Right lobe of liver (tissue), 6 donors: ENCODE measurements at regions not wholly inside any gene's neighbourhood (a gene's known extent, or its start where the extent isn't known, plus 50 kb on each side); places are given as distances from the start of the nearest gene placed in this dataset.

ENCODE experiments used
- ATAC-seq, 4 donors: fragments of 200-7000 bp; cut with Tn5 transposase; one replicate each; pipeline ENCODE4 v1.9.1; 2020; ENCODE audit warnings: mild to moderate bottlenecking in 4 of 4, moderate library complexity in 4 of 4
- DNase-seq, 3 donors: peaks; one replicate each; pipeline ENCODE4 v3.0.0-alpha.2; 2020
- H3K27ac ChIP-seq, 3 donors: fragments of 200-600 bp; one replicate each; pipeline ENCODE4 v1.8.0; 2022
- H3K27me3 ChIP-seq, 2 donors: fragments of 200-600 bp; one replicate each; pipeline ENCODE4 v1.8.0; 2022
- H3K36me3 ChIP-seq, 4 donors: fragments of 200-600 bp; sonication (generic) in 1 of 4; one replicate each; pipeline versions ENCODE4 v1.5.1 to v1.8.0; 2017 to 2022; ENCODE audit warnings: control low read depth in 1 of 4
- H3K4me1 ChIP-seq, 4 donors: fragments of 200-600 bp; sonication (generic) in 1 of 4; one replicate each; pipeline versions ENCODE4 v1.5.1 to v1.8.0; 2017 to 2022; ENCODE audit warnings: control low read depth in 1 of 4
- H3K4me3 ChIP-seq, 3 donors: fragments of 200-600 bp; one replicate each; pipeline ENCODE4 v1.8.0; 2022
- H3K9me3 ChIP-seq, 4 donors: fragments of 200-600 bp; sonication (generic) in 1 of 4; one replicate each; pipeline versions ENCODE4 v1.5.1 to v1.8.0; 2017 to 2022; ENCODE audit warnings: control low read depth in 1 of 4
- CTCF ChIP-seq, 4 donors: fragments of 200-600 bp in 3 of 4; fragments of 450-650 bp in 1 of 4; IDR thresholded peaks; one replicate each; pipeline versions ENCODE4 v1.5.1 to v1.8.0; 2016 to 2022; ENCODE audit warnings: antibody characterized with exemption in 4 of 4, mild to moderate bottlenecking in 2 of 4
- POLR2A ChIP-seq: fragments of 450-650 bp; IDR thresholded peaks from one replicate; pipeline ENCODE4 v1.6.1; 2017; ENCODE audit warnings: antibody characterized with exemption, mild to moderate bottlenecking
- WGBS: methylation state at CpG from one replicate; pipeline ENCODE4 v1.1.6; 2018; ENCODE audit warnings: low coverage, low lambda C conversion rate; ENCODE audit not compliant: insufficient coverage; ENCODE audit errors: missing lambda C conversion rate; 5-methylcytosine and 5-hydroxymethylcytosine counted together
- intact Hi-C, 2 donors: fragments of 100-400 bp; cut with DNase I; formaldehyde crosslinking; loops; one replicate each; pipeline versions ENCODE4 v1.11.2 to v1.14.1; 2022
- donor health status: DM: no; HTN: yes; CAD: no.
- donor health status: DM: no; HTN: no; CAD: no.
- donor health status: DM: no; HTN: no; CAD: no.
- donor health status: DM: no; HTN: yes; CAD: no.
- donor health status: DM: no; HTN: yes; CAD: no.

- intact Hi-C loops = no loop called here
- H3K4me3 ChIP-seq = no peak overlapping the region
- H3K36me3 ChIP-seq = no peaks in the 10 kb centered on the region
- H3K4me1 ChIP-seq = no peaks in the 10 kb centered on the region
- WGBS = 72% methylated on average over 6 of the region's 7 CpGs
- no peak for DNase-seq
- H3K27ac ChIP-seq = no peak overlapping the region
- ATAC-seq = no peak
- no peaks in the 10 kb centered on the region for H3K9me3 ChIP-seq
- TF ChIP-seq CTCF (IDR thresholded peaks at IDR 0.05) (no peak), POLR2A (no peak)
- no peaks in the 10 kb centered on the region for H3K27me3 ChIP-seq
Measured at GRCh38 chr11:29184939-29185890, 831.6 kb downstream of the KCNA4 start.

- H3K36me3 ChIP-seq = no peaks in the 10 kb centered on the region
- no peak overlapping the region for H3K27ac ChIP-seq
- ATAC-seq = no peak
- WGBS = 50% methylated on average over 1 of the region's 1 CpG
- no peak for DNase-seq
- intact Hi-C loops = no loop called here
- H3K9me3 ChIP-seq = no peaks in the 10 kb centered on the region
- no peak for TF ChIP-seq CTCF (IDR thresholded peaks at IDR 0.05)
- TF ChIP-seq POLR2A = no peak
- no peaks in the 10 kb centered on the region for H3K4me1 ChIP-seq
- H3K27me3 ChIP-seq = no peaks in the 10 kb centered on the region
- H3K4me3 ChIP-seq = no peak overlapping the region
Measured at GRCh38 chr11:29183301-29183700, 833.5 kb downstream of the KCNA4 start.

GRCh38 chr11:29173660-29174062, 843.2 kb downstream of the KCNA4 start:
- Histone ChIP-seq H3K36me3 (no peaks in the 10 kb centered on the region), H3K27ac (no peak overlapping the region), H3K4me1 (no peaks in the 10 kb centered on the region), H3K9me3 (no peaks in the 10 kb centered on the region), H3K27me3 (no peaks in the 10 kb centered on the region), H3K4me3 (no peak overlapping the region)
- ATAC-seq = no peak
- 3% methylated on average over 1 of the region's 1 CpG for WGBS
- no peak for TF ChIP-seq POLR2A
- no peak for TF ChIP-seq CTCF (IDR thresholded peaks at IDR 0.05)
- intact Hi-C loops = no loop called here
- DNase-seq = no peak

- no peaks in the 10 kb centered on the region for H3K36me3 ChIP-seq
- no peaks in the 10 kb centered on the region for H3K4me1 ChIP-seq
- TF ChIP-seq POLR2A (no peak), CTCF (IDR thresholded peaks at IDR 0.05) (no peak)
- no peak for DNase-seq
- intact Hi-C loops = no loop called here
- H3K27me3 ChIP-seq = no peaks in the 10 kb centered on the region
- WGBS = 74% methylated on average over 1 of the region's 1 CpG
- no peak overlapping the region for H3K27ac ChIP-seq
- no peak overlapping the region for H3K4me3 ChIP-seq
- ATAC-seq = no peak
- no peaks in the 10 kb centered on the region for H3K9me3 ChIP-seq
Measured at GRCh38 chr11:29171360-29171950, 845.4 kb downstream of the KCNA4 start.
